Astrocyte (in vitro differentiated cells and primary cell): ENCODE measurements at regions not wholly inside any gene's neighbourhood (a gene's known extent, or its start where the extent isn't known, plus 50 kb on each side); places are given as distances from the start of the nearest gene placed in this dataset.
A peak's percentile ranks its signal among the peaks of the same experiment; 100 is the strongest.
"Not testable (repeated sequence)": the region's sequence is repeated elsewhere in the genome, so short reads cannot be mapped to it uniquely, and the experiment has no call there.

Source experiments
- DNase-seq: peaks from one replicate; pipeline ENCODE4 v3.0.0-alpha.2; 2010; ENCODE audit warnings: low read depth
- FAIRE-seq: peaks from 2 replicates; lab custom pipeline; 2011; peaks lifted over from hg19 to GRCh38; lab: Jason Lieb, UNC
- H2AFZ ChIP-seq: 2 replicates; pipeline ENCODE4 v1.6.0; 2012; ENCODE audit warnings: low read depth, low read length, inconsistent platforms
- H3K27ac ChIP-seq: 2 replicates; pipeline ENCODE4 v1.5.1; 2011; ENCODE audit warnings: low read depth, low read length, inconsistent platforms
- H3K27me3 ChIP-seq: 2 replicates; pipeline ENCODE4 v1.6.0; 2011; ENCODE audit warnings: low read length, inconsistent platforms; ENCODE audit not compliant: insufficient read depth
- H3K36me3 ChIP-seq: 2 replicates; pipeline ENCODE4 v1.5.1; 2011; ENCODE audit warnings: low read length, inconsistent platforms; ENCODE audit not compliant: insufficient read depth
- H3K4me1 ChIP-seq: 2 replicates; pipeline ENCODE4 v1.5.1; 2011; ENCODE audit warnings: low read length, inconsistent platforms; ENCODE audit not compliant: insufficient read depth
- H3K4me2 ChIP-seq: 2 replicates; pipeline ENCODE4 v1.6.0; 2012; ENCODE audit warnings: low read length, inconsistent platforms
- H3K4me3 ChIP-seq: 2 replicates; pipeline ENCODE4 v1.5.1; 2011; ENCODE audit warnings: low read depth, mild to moderate bottlenecking, low read length, inconsistent platforms; ENCODE audit not compliant: insufficient read depth
- H3K79me2 ChIP-seq: 2 replicates; pipeline ENCODE4 v1.6.0; 2012; ENCODE audit warnings: mild to moderate bottlenecking, low read length, inconsistent platforms; ENCODE audit not compliant: insufficient read depth
- H3K9ac ChIP-seq: 2 replicates; pipeline ENCODE4 v1.6.0; 2012; ENCODE audit warnings: mild to moderate bottlenecking, low read length, inconsistent platforms
- H3K9me3 ChIP-seq: 2 replicates; pipeline ENCODE4 v1.5.1; 2012; ENCODE audit warnings: low read depth, mild to moderate bottlenecking, low read length, inconsistent platforms; ENCODE audit not compliant: insufficient read depth
- H4K20me1 ChIP-seq: 2 replicates; pipeline ENCODE4 v1.6.0; 2012; ENCODE audit warnings: low read length, inconsistent platforms; ENCODE audit not compliant: insufficient read depth
- H3K27ac Mint-ChIP-seq: one replicate; pipeline ENCODE4 v1.8.0; 2021; ENCODE audit warnings: mild to moderate bottlenecking, mixed read lengths; ENCODE audit not compliant: unreplicated experiment
- H3K27me3 Mint-ChIP-seq: one replicate; pipeline ENCODE4 v1.8.0; 2021; ENCODE audit warnings: low read depth, mixed read lengths; ENCODE audit not compliant: unreplicated experiment
- H3K36me3 Mint-ChIP-seq: one replicate; pipeline ENCODE4 v1.8.0; 2021; ENCODE audit warnings: low read depth, mixed read lengths; ENCODE audit not compliant: unreplicated experiment
- H3K4me1 Mint-ChIP-seq: one replicate; pipeline ENCODE4 v1.8.0; 2021; ENCODE audit warnings: low read depth, mixed read lengths; ENCODE audit not compliant: unreplicated experiment
- H3K4me3 Mint-ChIP-seq: one replicate; pipeline ENCODE4 v1.8.0; 2021; ENCODE audit warnings: mild to moderate bottlenecking, moderate library complexity, mixed read lengths; ENCODE audit not compliant: unreplicated experiment
- H3K9me3 Mint-ChIP-seq: one replicate; pipeline ENCODE4 v1.8.0; 2021; ENCODE audit warnings: mild to moderate bottlenecking, mixed read lengths; ENCODE audit not compliant: unreplicated experiment
- EZH2 ChIP-seq: IDR thresholded peaks from 2 replicates; pipeline ENCODE4 v1.6.1; 2012; ENCODE audit warnings: mild to moderate bottlenecking, low read length, inconsistent platforms; ENCODE audit not compliant: insufficient read depth
- TF ChIP-seq, protein P1 (sequence below): IDR thresholded peaks from 2 replicates; pipeline ENCODE4 v1.5.1; 2011; ENCODE audit warnings: low read depth, mild to moderate bottlenecking, inconsistent platforms, low read length, moderate library complexity; ENCODE audit not compliant: insufficient read depth

DNA sequence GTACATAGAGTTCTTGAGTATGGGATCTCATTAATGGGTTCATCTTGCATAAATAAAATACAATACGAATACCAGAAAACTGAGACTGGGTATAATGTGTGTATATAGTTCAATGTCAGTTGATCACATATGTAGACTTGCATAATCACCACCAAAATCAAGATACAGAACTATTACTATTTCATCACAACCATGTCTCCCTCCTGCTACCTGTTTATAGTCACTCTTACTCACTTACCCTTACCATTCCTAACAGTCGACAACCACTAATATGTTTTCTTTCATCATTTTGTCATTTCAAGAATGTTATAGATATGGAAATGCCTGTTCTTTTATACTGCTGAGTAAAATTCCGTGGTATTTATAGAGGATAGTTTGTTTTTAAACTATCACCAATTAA, 416.1 kb upstream of the CNTNAP2 start:
- no peaks in the 10 kb centered on the region for H3K9me3 Mint-ChIP-seq
- H3K9ac ChIP-seq = no peak overlapping the region
- no peak for FAIRE-seq
- H4K20me1 ChIP-seq = no peaks in the 10 kb centered on the region
- H3K9me3 ChIP-seq = peaks cover 3% of the 10 kb centered on the region
- no peaks in the 10 kb centered on the region for H3K79me2 ChIP-seq
- no peak overlapping the region for H3K27ac ChIP-seq
- H3K36me3 ChIP-seq = no peaks in the 10 kb centered on the region
- TF ChIP-seq, protein P1, sequence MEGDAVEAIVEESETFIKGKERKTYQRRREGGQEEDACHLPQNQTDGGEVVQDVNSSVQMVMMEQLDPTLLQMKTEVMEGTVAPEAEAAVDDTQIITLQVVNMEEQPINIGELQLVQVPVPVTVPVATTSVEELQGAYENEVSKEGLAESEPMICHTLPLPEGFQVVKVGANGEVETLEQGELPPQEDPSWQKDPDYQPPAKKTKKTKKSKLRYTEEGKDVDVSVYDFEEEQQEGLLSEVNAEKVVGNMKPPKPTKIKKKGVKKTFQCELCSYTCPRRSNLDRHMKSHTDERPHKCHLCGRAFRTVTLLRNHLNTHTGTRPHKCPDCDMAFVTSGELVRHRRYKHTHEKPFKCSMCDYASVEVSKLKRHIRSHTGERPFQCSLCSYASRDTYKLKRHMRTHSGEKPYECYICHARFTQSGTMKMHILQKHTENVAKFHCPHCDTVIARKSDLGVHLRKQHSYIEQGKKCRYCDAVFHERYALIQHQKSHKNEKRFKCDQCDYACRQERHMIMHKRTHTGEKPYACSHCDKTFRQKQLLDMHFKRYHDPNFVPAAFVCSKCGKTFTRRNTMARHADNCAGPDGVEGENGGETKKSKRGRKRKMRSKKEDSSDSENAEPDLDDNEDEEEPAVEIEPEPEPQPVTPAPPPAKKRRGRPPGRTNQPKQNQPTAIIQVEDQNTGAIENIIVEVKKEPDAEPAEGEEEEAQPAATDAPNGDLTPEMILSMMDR = no peak
- no peak for TF ChIP-seq EZH2
- H2AFZ ChIP-seq = no peak overlapping the region
- no peaks in the 10 kb centered on the region for H3K4me1 ChIP-seq
- no peak overlapping the region for H3K4me3 ChIP-seq
- H3K27me3 ChIP-seq = no peaks in the 10 kb centered on the region
- H3K4me3 Mint-ChIP-seq = no peak overlapping the region
- H3K27ac Mint-ChIP-seq = no peak overlapping the region
- no peaks in the 10 kb centered on the region for H3K27me3 Mint-ChIP-seq
- no peak overlapping the region for H3K4me2 ChIP-seq
- DNase-seq = no peak
- no peaks in the 10 kb centered on the region for H3K36me3 Mint-ChIP-seq
- H3K4me1 Mint-ChIP-seq = no peaks in the 10 kb centered on the region

DNA sequence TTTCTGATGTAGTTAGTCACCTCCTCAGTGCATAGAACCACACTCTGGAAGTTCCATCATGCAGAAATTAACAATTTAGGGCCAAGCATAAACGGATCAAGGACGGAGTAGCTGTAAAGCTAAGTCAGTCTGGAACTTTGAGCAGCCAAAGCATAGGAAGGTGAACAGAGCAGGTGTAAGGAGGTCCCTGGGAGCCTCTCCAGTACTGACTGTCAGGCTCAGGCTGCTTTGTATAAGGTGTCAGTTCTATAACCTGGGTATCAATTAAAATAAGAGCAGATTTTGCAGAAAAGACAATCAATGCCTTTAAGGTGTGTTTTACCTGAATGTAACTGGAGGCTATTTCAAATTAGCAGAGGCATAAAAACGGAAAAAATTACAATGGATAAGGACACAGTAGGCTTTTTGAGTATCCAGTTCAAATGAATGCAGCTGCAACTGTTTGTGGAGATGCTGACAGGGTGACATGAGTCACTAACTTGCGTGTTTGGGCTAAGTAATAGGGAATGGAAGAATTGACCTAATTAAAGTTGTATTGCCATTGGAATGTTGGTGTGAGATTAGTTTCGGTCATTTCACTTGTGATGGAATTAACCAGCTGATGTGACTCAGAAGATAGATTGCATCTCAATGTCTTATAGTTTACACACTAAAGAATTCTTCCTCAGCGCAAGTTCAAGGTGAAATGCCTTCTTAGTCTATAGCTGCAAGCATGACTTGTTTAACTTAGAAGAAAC, 417.9 kb upstream of the CNTNAP2 start:
- Histone ChIP-seq H4K20me1 (no peaks in the 10 kb centered on the region), H3K9me3 (peaks cover 3% of the 10 kb centered on the region), H3K4me1 (no peaks in the 10 kb centered on the region), H3K27me3 (no peaks in the 10 kb centered on the region), H3K9ac (no peak overlapping the region), H3K4me2 (no peak overlapping the region), H3K4me3 (no peak overlapping the region), H3K36me3 (no peaks in the 10 kb centered on the region), H3K79me2 (no peaks in the 10 kb centered on the region), H3K27ac (no peak overlapping the region), H2AFZ (no peak overlapping the region)
- peak; percentile 9 for DNase-seq
- TF ChIP-seq, protein P1 = no peak
- no peak for TF ChIP-seq EZH2
- no peaks in the 10 kb centered on the region for H3K4me1 Mint-ChIP-seq
- no peaks in the 10 kb centered on the region for H3K9me3 Mint-ChIP-seq
- H3K36me3 Mint-ChIP-seq = no peaks in the 10 kb centered on the region
- H3K27me3 Mint-ChIP-seq = no peaks in the 10 kb centered on the region
- FAIRE-seq = no peak
- no peak overlapping the region for H3K27ac Mint-ChIP-seq
- H3K4me3 Mint-ChIP-seq = no peak overlapping the region

DNA sequence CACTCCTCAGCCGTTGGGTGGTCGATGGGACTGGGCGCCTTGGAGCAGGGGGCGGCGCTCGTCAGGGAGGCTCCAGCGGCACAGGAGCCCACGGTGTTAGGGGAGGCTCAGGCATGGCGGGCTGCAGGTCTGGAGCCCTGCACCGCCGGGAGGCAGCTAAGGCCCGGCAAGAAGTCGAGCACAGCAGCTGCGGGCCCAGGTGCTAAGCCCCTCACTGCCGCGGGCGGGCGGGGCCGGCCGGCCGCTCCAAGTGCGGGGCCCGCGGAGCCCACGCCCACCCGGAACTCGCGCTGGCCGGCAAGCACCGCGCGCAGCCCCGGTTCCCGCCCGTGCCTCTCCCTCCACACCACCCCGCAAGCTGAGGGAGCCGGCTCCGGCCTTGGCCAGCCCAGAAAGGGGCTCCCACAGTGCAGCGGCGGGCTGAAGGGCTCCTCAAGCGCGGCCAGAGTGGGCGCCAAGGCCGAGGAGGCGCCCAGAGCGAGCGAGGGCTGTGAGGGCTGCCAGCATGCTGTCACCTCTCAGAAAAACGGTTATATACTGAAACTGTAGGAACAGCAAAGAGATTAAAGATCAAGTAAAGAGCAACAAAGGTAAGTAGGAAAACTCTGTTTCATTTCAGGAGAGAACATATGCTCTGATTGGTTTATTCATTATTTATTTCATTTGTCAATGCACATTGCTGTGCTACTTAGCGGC, 419.0 kb upstream of the CNTNAP2 start:
- H3K4me3 ChIP-seq, DNase-seq, H3K27me3 Mint-ChIP-seq, H3K9me3 ChIP-seq, H3K79me2 ChIP-seq, H3K4me1 Mint-ChIP-seq, H4K20me1 ChIP-seq, H3K27me3 ChIP-seq, H3K4me1 ChIP-seq, H3K27ac ChIP-seq, H3K9me3 Mint-ChIP-seq, FAIRE-seq, H3K36me3 Mint-ChIP-seq, H3K9ac ChIP-seq, H3K4me3 Mint-ChIP-seq, H3K27ac Mint-ChIP-seq, H2AFZ ChIP-seq, H3K36me3 ChIP-seq, H3K4me2 ChIP-seq: not testable (repeated sequence)
